ENCODE measurements at regions not wholly inside any gene's neighbourhood (a gene's known extent, or its start where the extent isn't known, plus 50 kb on each side); places are given as distances from the start of the nearest gene placed in this dataset.

GRCh38 chr20:57901526-57901925, 191.7 kb upstream of the PMEPA1 start:
- no peak for TF ChIP-seq EZH2 (IDR thresholded peaks at IDR 0.05; ENCODE audit: borderline replicate concordance, low read depth, low read length, poor library complexity, severe bottlenecking)
- no peak for TF ChIP-seq CTCF (conservative IDR thresholded peaks at IDR 0.05; ENCODE audit: low read depth, low read length)
